GM12878 (cell line): ENCODE measurements at regions not wholly inside any gene's neighbourhood (a gene's known extent, or its start where the extent isn't known, plus 50 kb on each side); places are given as distances from the start of the nearest gene placed in this dataset.

Source experiments
- CEBPB ChIP-seq, 2 experiments: fragments of 150-350 bp in 1 of 2; IDR thresholded peaks; 2 replicates each; pipeline ENCODE4 v1.6.1; 2012 to 2014; ENCODE audit warnings: low read depth in 2 of 2, low read length in 2 of 2, borderline replicate concordance in 1 of 2, inconsistent platforms in 1 of 2
- RFX5 ChIP-seq: IDR thresholded peaks from 2 replicates; pipeline ENCODE4 v1.6.1; 2011; ENCODE audit warnings: low read depth, low read length, improper control_type of control experiment
- TAF1 ChIP-seq: IDR thresholded peaks from 2 replicates; pipeline ENCODE4 v1.6.1; 2011; ENCODE audit warnings: mild to moderate bottlenecking, low read depth, low read length, borderline replicate concordance
- ZSCAN29 ChIP-seq: fragments of 450-650 bp; IDR thresholded peaks from 2 replicates; pipeline ENCODE4 v1.6.1; 2017; ENCODE audit warnings: mild to moderate bottlenecking, moderate library complexity
- TF ChIP-seq, protein P1 (sequence below), 3 experiments: IDR thresholded peaks in 2 of 3; conservative IDR thresholded peaks in 1 of 3; 2 replicates each; pipeline ENCODE4 v1.5.1; 2011; ENCODE audit warnings: low read depth in 3 of 3, low read length in 3 of 3, mild to moderate bottlenecking in 3 of 3, control low read depth in 2 of 3, moderate library complexity in 2 of 3, inconsistent platforms in 1 of 3, mixed read lengths in 1 of 3; ENCODE audit not compliant: control insufficient read depth in 2 of 3, insufficient read depth in 1 of 3; ENCODE audit errors: extremely low read depth in 1 of 3
- TF ChIP-seq, protein P2 (sequence below): fragments of 450-650 bp; IDR thresholded peaks from 2 replicates; pipeline ENCODE4 v1.6.1; 2016; ENCODE audit warnings: mild to moderate bottlenecking

DNA sequence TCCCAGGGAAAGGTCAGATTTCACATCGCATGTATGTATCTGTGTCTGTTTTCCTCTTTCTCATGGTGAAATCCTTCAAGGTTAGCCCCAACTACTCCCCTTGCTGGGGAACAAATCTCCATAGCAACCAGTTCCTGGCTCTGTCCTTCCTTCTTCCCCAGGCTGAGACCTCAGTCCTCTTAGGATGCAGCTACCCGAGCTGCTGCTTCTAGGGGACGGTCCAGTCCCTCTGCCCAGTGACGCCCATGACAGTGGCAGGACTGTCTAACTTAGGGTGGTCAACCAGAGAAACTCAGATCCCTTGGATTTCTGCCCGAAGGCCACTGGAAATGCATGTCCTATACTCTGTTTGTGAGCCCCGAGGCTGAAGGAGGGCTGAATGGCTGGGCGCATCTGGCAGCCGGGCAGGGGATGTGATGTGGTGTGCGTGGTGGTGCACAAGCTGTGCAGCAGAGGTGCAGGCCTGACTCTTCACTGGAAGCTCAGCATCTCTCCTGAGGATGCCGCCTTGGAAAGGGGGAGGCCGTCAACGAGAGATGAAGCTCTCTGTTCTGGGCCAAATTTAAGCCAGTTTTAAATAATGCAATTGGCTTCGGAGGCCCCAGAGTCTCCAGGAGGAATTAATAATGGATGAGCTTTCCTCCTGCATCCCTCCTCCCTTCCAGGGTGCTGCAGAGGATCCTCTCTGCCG, 118.7 kb upstream of the B3GAT1 start:
- TF ChIP-seq, protein P1, sequence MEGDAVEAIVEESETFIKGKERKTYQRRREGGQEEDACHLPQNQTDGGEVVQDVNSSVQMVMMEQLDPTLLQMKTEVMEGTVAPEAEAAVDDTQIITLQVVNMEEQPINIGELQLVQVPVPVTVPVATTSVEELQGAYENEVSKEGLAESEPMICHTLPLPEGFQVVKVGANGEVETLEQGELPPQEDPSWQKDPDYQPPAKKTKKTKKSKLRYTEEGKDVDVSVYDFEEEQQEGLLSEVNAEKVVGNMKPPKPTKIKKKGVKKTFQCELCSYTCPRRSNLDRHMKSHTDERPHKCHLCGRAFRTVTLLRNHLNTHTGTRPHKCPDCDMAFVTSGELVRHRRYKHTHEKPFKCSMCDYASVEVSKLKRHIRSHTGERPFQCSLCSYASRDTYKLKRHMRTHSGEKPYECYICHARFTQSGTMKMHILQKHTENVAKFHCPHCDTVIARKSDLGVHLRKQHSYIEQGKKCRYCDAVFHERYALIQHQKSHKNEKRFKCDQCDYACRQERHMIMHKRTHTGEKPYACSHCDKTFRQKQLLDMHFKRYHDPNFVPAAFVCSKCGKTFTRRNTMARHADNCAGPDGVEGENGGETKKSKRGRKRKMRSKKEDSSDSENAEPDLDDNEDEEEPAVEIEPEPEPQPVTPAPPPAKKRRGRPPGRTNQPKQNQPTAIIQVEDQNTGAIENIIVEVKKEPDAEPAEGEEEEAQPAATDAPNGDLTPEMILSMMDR (IDR thresholded peaks at IDR 0.05 in 2 of 3, conservative IDR thresholded peaks at IDR 0.05 in 1 of 3; ENCODE audit: control insufficient read depth in 2 of 3, extremely low read depth in 1 of 3, insufficient read depth in 1 of 3, low read depth in 3 of 3, low read length in 3 of 3): no peak
- TF ChIP-seq ZSCAN29 (no peak), CEBPB (IDR thresholded peaks at IDR 0.05; ENCODE audit: borderline replicate concordance in 1 of 2, low read depth in 2 of 2, low read length in 2 of 2) (no peak), RFX5 (no peak), TAF1 (no peak)
- TF ChIP-seq, protein P2, sequence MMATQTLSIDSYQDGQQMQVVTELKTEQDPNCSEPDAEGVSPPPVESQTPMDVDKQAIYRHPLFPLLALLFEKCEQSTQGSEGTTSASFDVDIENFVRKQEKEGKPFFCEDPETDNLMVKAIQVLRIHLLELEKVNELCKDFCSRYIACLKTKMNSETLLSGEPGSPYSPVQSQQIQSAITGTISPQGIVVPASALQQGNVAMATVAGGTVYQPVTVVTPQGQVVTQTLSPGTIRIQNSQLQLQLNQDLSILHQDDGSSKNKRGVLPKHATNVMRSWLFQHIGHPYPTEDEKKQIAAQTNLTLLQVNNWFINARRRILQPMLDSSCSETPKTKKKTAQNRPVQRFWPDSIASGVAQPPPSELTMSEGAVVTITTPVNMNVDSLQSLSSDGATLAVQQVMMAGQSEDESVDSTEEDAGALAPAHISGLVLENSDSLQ: no peak
